Prostate gland (tissue), 2 donors: ENCODE measurements at regions not wholly inside any gene's neighbourhood (a gene's known extent, or its start where the extent isn't known, plus 50 kb on each side); places are given as distances from the start of the nearest gene placed in this dataset.
A peak's percentile ranks its signal among the peaks of the same experiment; 100 is the strongest.

Experiments
- DNase-seq: peaks from one replicate; pipeline ENCODE4 v3.0.0-alpha.2; 2019; ENCODE audit warnings: low spot score
- H3K27ac ChIP-seq, 2 donors: fragments of 200-600 bp; sonication (generic); 2 replicates each; pipeline ENCODE4 v1.5.1; 2017 to 2019
- H3K27me3 ChIP-seq: fragments of 200-600 bp; sonication (generic); replicated peaks from 2 replicates; pipeline ENCODE4 v1.5.1; 2019; ENCODE audit not compliant: insufficient read depth
- H3K36me3 ChIP-seq, 2 donors: fragments of 200-600 bp; sonication (generic); 1 replicate in 1 of 2; 2 replicates in 1 of 2; pipeline versions ENCODE4 v1.5.1 to v1.8.1; 2017 to 2019
- H3K4me1 ChIP-seq: fragments of 200-600 bp; sonication (generic); replicated peaks from 2 replicates; pipeline ENCODE4 v1.5.1; 2019
- H3K4me3 ChIP-seq, 2 donors: fragments of 200-600 bp; sonication (generic); 2 replicates each; pipeline ENCODE4 v1.5.1; 2017 to 2019
- H3K9me3 ChIP-seq: fragments of 200-600 bp; sonication (generic); 2 replicates; pipeline ENCODE4 v1.5.1; 2017
- CTCF ChIP-seq, 4 experiments: fragments of 200-600 bp in 2 of 4; fragments of 450-650 bp in 2 of 4; sonication (generic) in 2 of 4; IDR thresholded peaks; 1 replicate in 3 of 4; 2 replicates in 1 of 4; pipeline ENCODE4 v1.5.1; 2016 to 2019; ENCODE audit warnings: antibody characterized with exemption in 4 of 4, mild to moderate bottlenecking in 2 of 4, moderate library complexity in 2 of 4
- POLR2A ChIP-seq: fragments of 450-650 bp; IDR thresholded peaks from one replicate; pipeline ENCODE4 v1.6.1; 2016; ENCODE audit warnings: antibody characterized with exemption, mild to moderate bottlenecking
- POLR2AphosphoS5 ChIP-seq: sonication (generic); formaldehyde crosslinking; IDR thresholded peaks from one replicate; pipeline ENCODE4 v1.6.1; 2017; ENCODE audit warnings: antibody characterized with exemption
- WGBS: methylation state at CpG from one replicate; pipeline ENCODE4 v1.1.5; 2018; 5-methylcytosine and 5-hydroxymethylcytosine counted together
- intact Hi-C: fragments of 100-400 bp; cut with DNase I; formaldehyde crosslinking; loops from one replicate; pipeline ENCODE4 v1.14.2; 2022

- H3K27ac ChIP-seq: no peak overlapping the region
- TF ChIP-seq POLR2AphosphoS5 (no peak), POLR2A (no peak), CTCF (IDR thresholded peaks at IDR 0.05) (no peak)
- no peaks in the 10 kb centered on the region for H3K9me3 ChIP-seq
- no peak overlapping the region for H3K4me3 ChIP-seq
- H3K36me3 ChIP-seq: no peaks in the 10 kb centered on the region
- WGBS: 95% methylated on average over 8 of the region's 8 CpGs
- no peaks in the 10 kb centered on the region for H3K4me1 ChIP-seq
- no peaks in the 10 kb centered on the region for H3K27me3 ChIP-seq
- intact Hi-C loops: no loop called here
- no peak for DNase-seq
Observed at GRCh38 chr12:4852308-4852707, 57.4 kb upstream of the KCNA1 start.

DNA sequence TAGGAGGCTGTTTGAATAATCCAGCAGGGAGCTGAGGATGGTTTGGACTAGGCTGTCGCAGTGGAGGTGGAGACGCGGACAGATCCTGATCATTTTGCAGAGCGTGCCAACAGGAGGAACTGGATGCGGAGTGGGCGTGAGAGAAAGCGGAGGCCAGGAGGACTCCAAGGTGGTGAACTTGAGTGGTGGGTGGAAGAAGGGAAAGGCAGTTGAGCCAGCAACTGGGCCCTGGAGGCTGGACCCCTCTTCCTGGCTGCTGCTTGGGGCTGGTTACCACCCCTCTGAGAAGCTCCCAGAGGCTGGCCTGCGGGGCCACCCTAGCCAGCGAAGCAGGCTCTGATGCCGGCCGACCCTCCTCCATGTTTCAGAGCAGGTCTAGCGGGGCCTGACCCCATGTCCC, 56.8 kb upstream of the KCNA1 start:
- H3K9me3 ChIP-seq: no peaks in the 10 kb centered on the region
- no peaks in the 10 kb centered on the region for H3K27me3 ChIP-seq
- 90% methylated on average over 10 of the region's 12 CpGs for WGBS
- H3K4me3 ChIP-seq: no peak overlapping the region
- no peak for DNase-seq
- H3K27ac ChIP-seq: no peak overlapping the region
- H3K36me3 ChIP-seq: no peaks in the 10 kb centered on the region
- intact Hi-C loops: no loop called here
- peaks cover 2% of the 10 kb centered on the region for H3K4me1 ChIP-seq
- TF ChIP-seq POLR2AphosphoS5 (no peak), POLR2A (no peak), CTCF (IDR thresholded peaks at IDR 0.05) (no peak)

DNA sequence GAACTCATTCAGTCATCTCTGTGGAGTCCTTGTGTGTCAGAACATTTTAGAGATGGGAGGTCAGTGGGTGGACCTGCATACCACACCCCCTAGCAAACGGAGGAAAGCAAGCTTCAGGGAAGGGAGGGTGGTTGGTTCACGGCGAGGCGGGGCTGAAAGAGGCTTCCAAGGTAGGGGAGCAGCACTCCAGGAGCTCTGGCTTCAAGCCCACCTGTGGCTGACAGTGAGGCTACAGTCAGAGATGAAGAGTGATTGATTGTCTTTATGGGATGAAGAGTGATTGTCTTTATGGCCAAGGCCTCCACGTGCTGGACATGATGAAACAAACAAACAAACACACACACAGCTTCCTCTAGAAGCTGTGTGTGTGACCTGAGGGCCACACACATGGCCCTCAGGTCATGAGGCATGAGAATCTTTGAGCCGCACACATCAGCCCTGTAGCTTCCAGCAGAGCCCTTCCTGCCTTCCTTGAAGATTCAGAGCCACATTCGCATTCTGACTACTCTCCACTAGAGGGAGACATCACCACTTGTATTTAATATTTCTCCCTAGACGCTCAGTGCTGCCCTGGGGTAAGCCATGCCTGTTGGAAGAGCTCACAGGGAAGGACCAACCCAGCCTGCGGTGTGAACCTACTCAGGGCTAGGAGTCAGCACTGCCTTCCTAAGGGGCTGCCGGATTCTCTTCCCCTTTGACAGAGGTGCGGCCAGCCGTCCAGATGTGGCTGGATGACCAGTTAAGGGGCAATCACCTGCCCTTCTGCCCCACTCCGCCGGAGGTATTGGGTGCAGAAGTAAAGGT, 54.4 kb upstream of the KCNA1 start:
- WGBS: 40% methylated on average over 14 of the region's 14 CpGs
- H3K27ac ChIP-seq: no peak overlapping the region
- H3K9me3 ChIP-seq: no peaks in the 10 kb centered on the region
- DNase-seq: peak; percentile 71
- TF ChIP-seq POLR2AphosphoS5 (no peak), CTCF (IDR thresholded peaks at IDR 0.05) (peak; percentile 63 to 72 (median 68))
- no peaks in the 10 kb centered on the region for H3K27me3 ChIP-seq
- no peaks in the 10 kb centered on the region for H3K36me3 ChIP-seq
- H3K4me1 ChIP-seq: peaks cover 10% of the 10 kb centered on the region
- intact Hi-C loops: loop anchor here (2.0 to 5.0 kb wide), 2 partner anchors 147 to 227 kb away; no protein-coding TSS in a partner anchor
- H3K4me3 ChIP-seq: no peak overlapping the region

DNA sequence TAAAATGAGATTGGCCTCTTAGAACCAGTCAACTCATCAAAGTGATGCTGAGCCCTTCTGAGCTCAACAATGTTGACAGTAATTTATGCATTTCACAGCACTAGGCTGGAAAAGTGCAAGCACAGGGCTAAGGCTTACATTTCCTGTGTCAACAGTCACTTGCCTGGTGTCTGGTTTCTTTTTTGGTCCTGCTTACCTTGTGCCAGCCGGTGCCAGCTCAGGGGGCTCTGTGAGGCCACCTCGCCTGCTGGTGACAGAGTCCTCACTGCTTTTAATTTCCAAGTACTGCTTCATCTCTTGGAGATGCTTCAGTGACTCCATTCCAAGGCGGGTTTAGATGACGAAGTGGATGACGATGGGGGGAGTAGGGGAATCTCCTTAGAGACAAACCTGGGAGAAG, 53.1 kb upstream of the KCNA1 start:
- Histone ChIP-seq H3K9me3 (no peaks in the 10 kb centered on the region), H3K27me3 (no peaks in the 10 kb centered on the region), H3K36me3 (no peaks in the 10 kb centered on the region), H3K4me1 (peaks cover 10% of the 10 kb centered on the region), H3K4me3 (no peak overlapping the region), H3K27ac (no peak overlapping the region)
- no peak for DNase-seq
- WGBS: 67% methylated on average over 5 of the region's 5 CpGs
- intact Hi-C loops: loop anchor here (5.0 kb wide), 1 partner anchor 226 kb away; no protein-coding TSS in a partner anchor
- no peak for TF ChIP-seq POLR2AphosphoS5
- no peak for TF ChIP-seq CTCF (IDR thresholded peaks at IDR 0.05)
- no peak for TF ChIP-seq POLR2A
